H1 (cell line): ENCODE measurements at regions not wholly inside any gene's neighbourhood (a gene's known extent, or its start where the extent isn't known, plus 50 kb on each side); places are given as distances from the start of the nearest gene placed in this dataset.

Experiments
- CTCF ChIA-PET: fragments of 300-600 bp; sonication (Branson Sonifier 250); formaldehyde crosslinking; loops from one replicate; lab custom pipeline; 2021; ENCODE audit not compliant: partially characterized antibody; lab: Charles Lee
- POLR2A ChIA-PET: fragments of 300-600 bp; sonication (Branson Sonifier 250); formaldehyde crosslinking; loops from one replicate; lab custom pipeline; 2021; ENCODE audit warnings: inconsistent platforms; ENCODE audit not compliant: partially characterized antibody; lab: Charles Lee
- DNase-seq, 2 experiments: peaks; one replicate each; pipeline versions ENCODE4 v3.0.0 to v3.0.0-alpha.2; 2010 to 2022; ENCODE audit warnings: low spot score in 2 of 2, low read depth in 1 of 2, mixed read lengths in 1 of 2
- FAIRE-seq: peaks from 2 replicates; lab custom pipeline; 2011; peaks lifted over from hg19 to GRCh38; lab: Jason Lieb, UNC
- H2AFZ ChIP-seq: 2 replicates; pipeline ENCODE4 v1.8.1; 2012; ENCODE audit warnings: low read length, inconsistent platforms
- H2AK5ac ChIP-seq: 2 replicates; pipeline ENCODE4 v1.6.1; 2013; ENCODE audit warnings: low read depth, low read length
- H2BK120ac ChIP-seq: replicated peaks from 2 replicates; pipeline ENCODE3; 2013; ENCODE audit warnings: low read depth, low read length, inconsistent platforms
- H2BK12ac ChIP-seq: 2 replicates; pipeline ENCODE4 v1.6.1; 2013; ENCODE audit warnings: low read depth, low read length
- H2BK15ac ChIP-seq: 2 replicates; pipeline ENCODE4 v1.6.1; 2013; ENCODE audit warnings: low read length
- H2BK20ac ChIP-seq: 2 replicates; pipeline ENCODE4 v1.6.1; 2013; ENCODE audit warnings: low read length
- H2BK5ac ChIP-seq: 2 replicates; pipeline ENCODE4 v1.6.1; 2013; ENCODE audit warnings: low read depth, low read length
- H3K14ac ChIP-seq: 2 replicates; pipeline ENCODE4 v1.6.1; 2013; ENCODE audit warnings: inconsistent platforms; ENCODE audit not compliant: insufficient read length
- H3K18ac ChIP-seq: 2 replicates; pipeline ENCODE4 v1.6.1; 2013; ENCODE audit warnings: low read length; ENCODE audit errors: extremely low read depth
- H3K23ac ChIP-seq: 2 replicates; pipeline ENCODE4 v1.6.1; 2013; ENCODE audit warnings: inconsistent platforms; ENCODE audit not compliant: insufficient read length
- H3K23me2 ChIP-seq: 2 replicates; pipeline ENCODE4 v1.6.1; 2013; ENCODE audit warnings: low read depth, low read length
- H3K27ac ChIP-seq: 2 replicates; pipeline ENCODE4 v1.6.1; 2011; ENCODE audit warnings: low read depth, low read length, inconsistent platforms
- H3K27me3 ChIP-seq, 4 experiments: replicated peaks in 1 of 4; 1 replicate in 1 of 4; 2 replicates in 3 of 4; pipeline versions ENCODE4 v1.6.1 to v1.8.1; 2011 to 2013; ENCODE audit warnings: low read length in 3 of 4, mild to moderate bottlenecking in 3 of 4, inconsistent platforms in 2 of 4, mixed read lengths in 2 of 4, moderate library complexity in 1 of 4; ENCODE audit not compliant: control insufficient read depth in 3 of 4, insufficient read depth in 3 of 4; ENCODE audit errors: extremely low read depth in 1 of 4
- H3K36me3 ChIP-seq, 4 experiments: 2 replicates each; pipeline versions ENCODE4 v1.6.1 to v1.8.1; 2011 to 2013; ENCODE audit warnings: mild to moderate bottlenecking in 4 of 4, low read length in 3 of 4, moderate library complexity in 2 of 4, control low read depth in 1 of 4, inconsistent platforms in 1 of 4; ENCODE audit not compliant: insufficient read depth in 4 of 4, control insufficient read depth in 2 of 4
- H3K4ac ChIP-seq: replicated peaks from 2 replicates; pipeline ENCODE3; 2013; ENCODE audit warnings: low read length, low read depth, mixed read lengths, inconsistent platforms; ENCODE audit not compliant: insufficient read length
- H3K4me1 ChIP-seq, 4 experiments: replicated peaks in 1 of 4; 1 replicate in 1 of 4; 2 replicates in 3 of 4; pipeline versions ENCODE4 v1.6.1 to v1.8.1; 2011 to 2013; ENCODE audit warnings: low read length in 3 of 4, inconsistent platforms in 2 of 4, mixed read lengths in 1 of 4; ENCODE audit not compliant: insufficient read depth in 4 of 4, control insufficient read depth in 3 of 4
- H3K4me2 ChIP-seq, 2 experiments: 2 replicates each; pipeline versions ENCODE4 v1.6.1 to v1.8.1; 2011 to 2013; ENCODE audit warnings: low read depth in 2 of 2, low read length in 2 of 2, control low read depth in 1 of 2, inconsistent platforms in 1 of 2, mild to moderate bottlenecking in 1 of 2; ENCODE audit not compliant: insufficient read depth in 1 of 2
- H3K4me3 ChIP-seq, 4 experiments: fragments of 200-600, 300-600 bp in 1 of 4; sonication (generic), shearing (Covaris generic), sonication (Bioruptor Twin) in 1 of 4; 2 replicates each; pipeline versions ENCODE4 v1.5.1 to v1.8.1; 2011 to 2016; ENCODE audit warnings: low read length in 4 of 4, low read depth in 3 of 4, control low read depth in 2 of 4, inconsistent platforms in 2 of 4, mild to moderate bottlenecking in 2 of 4, mixed read lengths in 1 of 4, moderate library complexity in 1 of 4; ENCODE audit not compliant: insufficient read depth in 2 of 4; ENCODE audit errors: extremely low read depth in 1 of 4
- H3K56ac ChIP-seq: replicated peaks from 2 replicates; pipeline ENCODE3; 2013; ENCODE audit warnings: low read depth, mild to moderate bottlenecking, mixed read lengths, low read length, inconsistent platforms; ENCODE audit not compliant: insufficient read length
- H3K79me1 ChIP-seq: 2 replicates; pipeline ENCODE4 v1.6.1; 2013; ENCODE audit warnings: low read depth, low read length, control low read depth
- H3K79me2 ChIP-seq, 2 experiments: 2 replicates each; pipeline versions ENCODE4 v1.6.1 to v1.8.1; 2012 to 2013; ENCODE audit warnings: low read length in 2 of 2, mild to moderate bottlenecking in 2 of 2, inconsistent platforms in 1 of 2; ENCODE audit not compliant: insufficient read depth in 2 of 2, control insufficient read depth in 1 of 2
- H3K9ac ChIP-seq, 4 experiments: replicated peaks in 1 of 4; 1 replicate in 1 of 4; 2 replicates in 3 of 4; pipeline versions ENCODE4 v1.6.1 to v1.8.1; 2011 to 2013; ENCODE audit warnings: low read depth in 3 of 4, low read length in 3 of 4, control low read depth in 2 of 4, mild to moderate bottlenecking in 2 of 4, moderate library complexity in 2 of 4, inconsistent platforms in 1 of 4; ENCODE audit errors: extremely low read depth in 1 of 4
- H3K9me3 ChIP-seq, 2 experiments: 2 replicates each; pipeline versions ENCODE4 v1.6.1 to v1.8.1; 2012 to 2013; ENCODE audit warnings: mild to moderate bottlenecking in 2 of 2, moderate library complexity in 2 of 2, control low read depth in 1 of 2, inconsistent platforms in 1 of 2, low read depth in 1 of 2, low read length in 1 of 2, mixed read lengths in 1 of 2; ENCODE audit not compliant: insufficient read depth in 2 of 2
- H4K20me1 ChIP-seq, 2 experiments: replicated peaks in 1 of 2; 2 replicates each; pipeline versions ENCODE3 to v1.8.1; 2011 to 2013; ENCODE audit warnings: inconsistent platforms in 2 of 2, low read length in 2 of 2, mild to moderate bottlenecking in 1 of 2; ENCODE audit not compliant: insufficient read depth in 2 of 2, control insufficient read depth in 1 of 2
- H4K5ac ChIP-seq: 2 replicates; pipeline ENCODE4 v1.6.1; 2013; ENCODE audit warnings: low read length, low read depth, mixed read lengths, inconsistent platforms; ENCODE audit not compliant: insufficient read length
- H4K8ac ChIP-seq: 2 replicates; pipeline ENCODE4 v1.8.0; 2013; ENCODE audit warnings: mild to moderate bottlenecking, moderate library complexity, low read length, inconsistent platforms; ENCODE audit not compliant: insufficient read depth; ENCODE audit errors: extremely low read depth
- H4K91ac ChIP-seq: replicated peaks from 2 replicates; pipeline ENCODE3; 2013; ENCODE audit warnings: low read length, mixed read lengths, inconsistent platforms; ENCODE audit not compliant: insufficient read length
- BRCA1 ChIP-seq: IDR thresholded peaks from 2 replicates; pipeline ENCODE4 v1.6.1; 2012; ENCODE audit warnings: low read depth, low read length, improper control_type of control experiment
- CBX5 ChIP-seq: fragments of 300-800, 300-1000 bp; sonication (generic); IDR thresholded peaks from 2 replicates; pipeline ENCODE4 v1.7.1; 2016; ENCODE audit warnings: antibody characterized with exemption, low read length, low read depth
- CHD1 ChIP-seq: IDR thresholded peaks from 2 replicates; pipeline ENCODE4 v1.6.1; 2012; ENCODE audit warnings: low read depth, low read length, improper control_type of control experiment
- CTBP2 ChIP-seq: IDR thresholded peaks from 2 replicates; pipeline ENCODE4 v1.7.0; 2011; ENCODE audit warnings: borderline replicate concordance, mild to moderate bottlenecking, moderate library complexity, mixed read lengths, low read length; ENCODE audit not compliant: insufficient read depth, insufficient read length
- EGR1 ChIP-seq: IDR thresholded peaks from 2 replicates; pipeline ENCODE4 v1.6.1; 2011; ENCODE audit warnings: low read depth, low read length, borderline replicate concordance
- FOSL1 ChIP-seq: IDR thresholded peaks from 2 replicates; pipeline ENCODE4 v1.6.1; 2011; ENCODE audit warnings: mild to moderate bottlenecking, low read depth, low read length, moderate library complexity; ENCODE audit not compliant: insufficient read depth
- GABPA ChIP-seq: IDR thresholded peaks from 2 replicates; pipeline ENCODE4 v1.6.1; 2011; ENCODE audit warnings: mild to moderate bottlenecking, low read length, moderate library complexity, borderline replicate concordance; ENCODE audit not compliant: insufficient read depth
- POLR2A ChIP-seq, 2 experiments: IDR thresholded peaks; 1 replicate in 1 of 2; 2 replicates in 1 of 2; pipeline ENCODE4 v1.6.1; 2011; ENCODE audit warnings: low read depth in 2 of 2, low read length in 2 of 2, mild to moderate bottlenecking in 2 of 2; ENCODE audit errors: control extremely low read depth in 1 of 2
- POU5F1 ChIP-seq: IDR thresholded peaks from 2 replicates; pipeline ENCODE4 v1.6.1; 2011; ENCODE audit warnings: low read depth, mild to moderate bottlenecking, low read length, moderate library complexity
- RAD21 ChIP-seq, 2 experiments: IDR thresholded peaks in 1 of 2; conservative IDR thresholded peaks in 1 of 2; 2 replicates each; pipeline ENCODE4 v1.6.1; 2011; ENCODE audit warnings: low read depth in 2 of 2, low read length in 2 of 2, improper control_type of control experiment in 1 of 2, inconsistent platforms in 1 of 2, mild to moderate bottlenecking in 1 of 2, moderate library complexity in 1 of 2
- SAP30 ChIP-seq: fragments of 300-600 bp; sonication (generic); IDR thresholded peaks from 2 replicates; pipeline ENCODE4 v1.7.1; 2012; ENCODE audit warnings: low read length, moderate library complexity, mild to moderate bottlenecking, inconsistent platforms; ENCODE audit not compliant: insufficient read depth, insufficient replicate concordance
- SIRT6 ChIP-seq: IDR thresholded peaks from one replicate; pipeline ENCODE4 v1.7.1; 2012; ENCODE audit warnings: low read length, inconsistent platforms
- SRF ChIP-seq: IDR thresholded peaks from 2 replicates; pipeline ENCODE4 v1.6.1; 2011; ENCODE audit warnings: mild to moderate bottlenecking, low read depth, low read length, moderate library complexity
- TF ChIP-seq, protein P1 (sequence below): IDR thresholded peaks from 2 replicates; pipeline ENCODE4 v1.6.1; 2012; ENCODE audit warnings: inconsistent platforms

- H4K8ac ChIP-seq, result no peak overlapping the region
- DNase-seq, result no peak
- H3K27ac ChIP-seq, result no peak overlapping the region
- no peak overlapping the region for H2BK15ac ChIP-seq
- no peaks in the 10 kb centered on the region for H3K79me2 ChIP-seq
- no peak overlapping the region for H2BK12ac ChIP-seq
- H3K4me3 ChIP-seq, result no peak overlapping the region
- no peak overlapping the region for H2BK5ac ChIP-seq
- no peaks in the 10 kb centered on the region for H3K79me1 ChIP-seq
- no peaks in the 10 kb centered on the region for H3K27me3 ChIP-seq
- no peaks in the 10 kb centered on the region for H3K4me1 ChIP-seq
- no peak overlapping the region for H4K5ac ChIP-seq
- ChIA-PET POLR2A (no interaction called here), CTCF (no interaction called here)
- no peak overlapping the region for H2BK120ac ChIP-seq
- no peaks in the 10 kb centered on the region for H4K20me1 ChIP-seq
- no peak overlapping the region for H2BK20ac ChIP-seq
- no peaks in the 10 kb centered on the region for H3K9me3 ChIP-seq
- no peak overlapping the region for H3K4ac ChIP-seq
- FAIRE-seq, result no peak
- no peak overlapping the region for H3K14ac ChIP-seq
- no peak overlapping the region for H2AK5ac ChIP-seq
- no peak overlapping the region for H3K4me2 ChIP-seq
- no peak overlapping the region for H3K23ac ChIP-seq
- no peaks in the 10 kb centered on the region for H3K23me2 ChIP-seq
- no peak overlapping the region for H2AFZ ChIP-seq
- no peak overlapping the region for H3K56ac ChIP-seq
- no peak overlapping the region for H3K9ac ChIP-seq
- H3K36me3 ChIP-seq, result no peaks in the 10 kb centered on the region
- H3K18ac ChIP-seq, result no peak overlapping the region
- no peak overlapping the region for H4K91ac ChIP-seq
- TF ChIP-seq RAD21 (IDR thresholded peaks at IDR 0.05 in 1 of 2, conservative IDR thresholded peaks at IDR 0.05 in 1 of 2; ENCODE audit: low read depth in 2 of 2, low read length in 2 of 2) (no peak), SRF (no peak), SAP30 (no peak), CHD1 (no peak), CBX5 (no peak), BRCA1 (no peak), FOSL1 (no peak), CTBP2 (no peak), SIRT6 (no peak), EGR1 (no peak), POLR2A (IDR thresholded peaks at IDR 0.05; ENCODE audit: control extremely low read depth in 1 of 2, low read depth in 2 of 2, low read length in 2 of 2) (no peak), POU5F1 (no peak), GABPA (no peak)
- TF ChIP-seq, protein P1, sequence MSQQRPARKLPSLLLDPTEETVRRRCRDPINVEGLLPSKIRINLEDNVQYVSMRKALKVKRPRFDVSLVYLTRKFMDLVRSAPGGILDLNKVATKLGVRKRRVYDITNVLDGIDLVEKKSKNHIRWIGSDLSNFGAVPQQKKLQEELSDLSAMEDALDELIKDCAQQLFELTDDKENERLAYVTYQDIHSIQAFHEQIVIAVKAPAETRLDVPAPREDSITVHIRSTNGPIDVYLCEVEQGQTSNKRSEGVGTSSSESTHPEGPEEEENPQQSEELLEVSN, result no peak
Observed at GRCh38 chr13:62065016-62065415, 649.4 kb upstream of the PCDH20 start.
